ENCODE measurements at regions not wholly inside any gene's neighbourhood (a gene's known extent, or its start where the extent isn't known, plus 50 kb on each side); places are given as distances from the start of the nearest gene placed in this dataset.

DNA sequence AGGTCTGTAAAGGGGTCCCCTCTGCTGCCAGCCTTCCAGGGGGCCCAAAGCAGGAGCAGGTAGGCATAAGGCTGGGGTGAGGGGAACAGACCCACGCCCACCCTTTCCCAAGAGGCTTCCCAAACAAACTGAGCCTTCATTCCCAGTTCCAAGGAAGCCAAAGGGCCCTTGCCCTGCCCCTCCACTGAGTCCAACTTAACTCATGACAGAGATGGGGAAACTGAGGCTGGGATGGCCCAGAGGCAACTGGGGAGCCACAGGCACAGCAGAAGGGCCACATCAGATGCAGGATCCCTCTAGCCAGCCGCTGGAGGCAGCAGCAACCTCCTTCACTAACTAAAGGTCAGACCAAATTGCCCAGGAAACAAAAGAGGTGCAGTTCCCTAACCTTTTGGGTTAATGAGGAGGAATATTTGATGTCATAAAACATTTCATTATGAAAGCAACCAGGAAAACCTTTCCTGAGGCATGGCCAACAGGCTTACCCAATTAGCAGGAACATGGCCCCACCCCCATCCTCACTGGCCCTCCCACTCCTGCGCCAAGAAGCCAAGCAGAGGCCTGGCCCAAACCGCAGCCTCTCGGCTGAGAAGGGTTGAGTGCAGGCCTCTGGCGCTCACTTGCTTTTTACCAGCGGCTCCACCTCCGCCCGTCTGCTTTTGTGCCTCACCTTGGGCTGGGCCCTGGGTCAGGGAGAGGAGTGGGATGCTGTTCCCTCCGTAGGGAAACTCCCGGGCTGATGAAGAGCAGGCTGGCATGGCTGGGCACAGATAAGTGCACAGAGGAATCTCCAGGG, 293.5 kb upstream of the RTL1 start:
- no peak for DNase-seq

DNA sequence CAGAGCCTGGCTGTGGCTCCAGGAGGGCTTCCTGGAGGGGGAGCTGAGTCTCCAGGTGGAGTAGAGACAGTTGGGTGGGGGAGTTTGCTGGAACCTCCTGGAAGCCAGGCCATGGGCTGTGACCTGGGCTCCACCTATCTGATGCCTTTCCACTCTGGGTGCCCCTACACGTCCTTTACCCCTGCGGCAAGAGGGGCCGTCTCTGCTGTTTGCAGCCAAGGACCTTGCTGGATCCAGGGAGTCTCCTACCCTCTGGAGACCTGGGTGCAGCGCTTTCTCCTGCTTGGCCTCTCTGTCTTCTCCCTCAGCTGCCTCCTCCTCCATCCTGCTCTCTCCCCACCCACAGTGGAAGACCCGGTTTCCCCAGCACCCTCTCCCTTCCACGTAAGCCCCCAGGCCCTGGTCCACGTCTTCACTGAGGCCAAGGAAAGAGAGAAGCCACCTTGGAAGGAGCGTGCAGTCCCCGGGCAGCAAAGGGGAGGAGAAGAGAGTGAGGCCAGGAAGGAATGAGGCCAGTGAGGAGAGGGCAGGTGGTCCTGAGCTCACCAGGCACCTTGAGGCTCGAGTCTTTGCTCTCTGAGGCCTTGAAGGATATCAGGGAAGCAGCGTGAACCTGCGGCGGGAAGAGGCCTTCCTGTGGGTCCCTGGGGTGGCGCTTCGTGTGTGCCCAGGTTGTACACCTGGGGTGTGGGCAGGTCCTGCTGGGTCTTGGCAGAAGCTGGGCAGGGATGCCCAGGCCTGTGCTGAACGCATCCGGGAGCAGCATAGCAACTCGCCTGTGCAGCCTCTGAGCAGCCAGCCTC, 294.3 kb upstream of the RTL1 start:
- DNase-seq: no peak

DNA sequence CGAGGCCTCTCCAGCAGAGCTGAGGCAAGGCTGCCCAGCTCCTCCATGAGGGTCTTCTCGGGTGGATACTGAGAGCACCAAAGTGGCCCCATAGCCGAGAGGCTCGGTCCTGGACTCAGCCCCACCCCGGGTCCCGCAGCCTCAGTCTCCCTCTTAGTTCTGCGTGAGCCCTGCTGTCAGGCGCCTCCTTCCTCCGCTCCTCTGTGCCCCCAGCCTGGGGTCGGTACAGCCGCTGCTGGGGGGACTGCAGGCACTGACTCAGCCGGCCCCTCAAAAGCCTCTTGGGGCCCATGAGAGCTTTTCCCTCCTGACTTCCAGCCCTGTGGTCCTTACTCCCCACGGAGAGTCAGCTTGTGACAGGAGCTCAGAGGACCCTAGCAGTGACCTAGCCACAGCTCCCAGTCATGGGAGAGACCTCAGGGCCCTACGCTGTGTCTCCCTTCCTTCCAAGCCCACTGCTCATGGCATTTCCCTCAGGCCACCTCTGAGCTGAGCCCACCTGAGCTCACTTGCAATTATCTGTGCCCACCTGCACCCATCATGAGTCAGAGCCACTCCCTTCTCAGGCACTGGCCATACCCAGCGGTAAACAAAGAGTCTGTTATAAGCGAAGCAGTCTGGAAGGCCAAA, 295.0 kb upstream of the RTL1 start:
- DNase-seq: no peak

DNA sequence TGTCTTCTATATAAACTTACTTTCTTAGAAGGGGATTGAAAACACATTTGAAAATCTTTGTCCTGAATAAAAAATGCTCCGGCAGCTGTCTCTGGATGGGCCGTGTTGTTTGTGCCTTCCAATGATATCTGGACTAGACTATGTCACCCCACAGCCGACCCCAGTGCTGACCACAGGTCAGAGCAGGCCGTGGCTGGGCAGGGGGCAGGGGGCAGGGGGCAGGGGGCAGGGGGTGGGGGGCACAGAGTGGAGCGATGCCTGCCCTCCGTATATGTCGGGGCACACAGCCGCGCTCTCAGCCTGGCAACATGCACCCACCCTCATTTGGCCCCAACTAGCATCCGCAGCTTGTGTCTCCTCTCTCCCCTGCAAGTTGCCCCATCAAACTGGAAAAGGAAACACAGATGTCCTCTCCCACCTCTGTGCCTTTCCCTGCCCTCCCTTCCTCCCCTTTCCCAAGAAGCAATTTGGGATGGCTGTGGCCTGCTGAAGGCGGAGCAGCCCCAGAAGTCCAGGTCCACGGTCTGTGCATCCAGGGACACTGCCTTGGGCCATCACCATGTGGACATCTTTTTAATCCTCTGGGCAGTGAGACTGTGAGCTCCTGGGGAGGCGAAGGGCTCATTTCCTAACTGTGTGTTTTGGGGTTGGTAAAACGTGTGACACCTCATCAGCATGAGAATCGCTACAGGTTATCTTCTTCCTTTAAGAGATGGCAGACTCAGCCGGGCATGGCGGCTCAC, 295.7 kb upstream of the RTL1 start:
- DNase-seq: no peak

DNA sequence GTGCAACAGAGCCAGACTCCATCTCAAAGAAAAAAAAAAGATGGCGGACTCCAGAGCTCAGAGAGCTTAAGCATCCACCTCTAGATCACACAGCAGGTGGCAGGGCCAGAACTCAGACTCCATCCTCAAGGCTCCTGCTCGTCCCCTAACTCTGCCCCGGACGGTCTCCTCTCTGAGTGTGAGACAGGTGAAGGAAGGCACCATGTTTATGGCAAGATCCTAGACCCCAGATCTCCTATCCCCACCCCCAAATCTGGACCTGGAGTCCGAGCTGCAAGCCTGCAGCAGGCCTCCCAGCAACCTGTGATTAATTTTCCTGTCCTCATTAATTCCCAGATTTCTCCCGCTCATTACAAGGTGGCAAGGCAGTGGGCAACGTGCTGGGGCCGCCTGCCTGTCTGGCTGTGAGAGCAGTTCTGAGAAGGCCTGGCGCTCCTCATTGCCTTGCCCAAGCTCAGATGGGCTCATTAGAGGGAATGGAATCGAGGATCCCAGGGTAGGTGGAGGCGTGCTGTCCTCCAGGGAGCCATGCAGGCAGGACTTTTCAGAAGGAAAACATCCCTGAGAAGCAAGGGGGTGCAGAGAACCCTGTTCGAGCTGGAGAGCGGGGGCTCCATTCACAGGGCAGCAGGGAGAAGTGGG, 296.6 kb upstream of the RTL1 start:
- no peak for DNase-seq

DNA sequence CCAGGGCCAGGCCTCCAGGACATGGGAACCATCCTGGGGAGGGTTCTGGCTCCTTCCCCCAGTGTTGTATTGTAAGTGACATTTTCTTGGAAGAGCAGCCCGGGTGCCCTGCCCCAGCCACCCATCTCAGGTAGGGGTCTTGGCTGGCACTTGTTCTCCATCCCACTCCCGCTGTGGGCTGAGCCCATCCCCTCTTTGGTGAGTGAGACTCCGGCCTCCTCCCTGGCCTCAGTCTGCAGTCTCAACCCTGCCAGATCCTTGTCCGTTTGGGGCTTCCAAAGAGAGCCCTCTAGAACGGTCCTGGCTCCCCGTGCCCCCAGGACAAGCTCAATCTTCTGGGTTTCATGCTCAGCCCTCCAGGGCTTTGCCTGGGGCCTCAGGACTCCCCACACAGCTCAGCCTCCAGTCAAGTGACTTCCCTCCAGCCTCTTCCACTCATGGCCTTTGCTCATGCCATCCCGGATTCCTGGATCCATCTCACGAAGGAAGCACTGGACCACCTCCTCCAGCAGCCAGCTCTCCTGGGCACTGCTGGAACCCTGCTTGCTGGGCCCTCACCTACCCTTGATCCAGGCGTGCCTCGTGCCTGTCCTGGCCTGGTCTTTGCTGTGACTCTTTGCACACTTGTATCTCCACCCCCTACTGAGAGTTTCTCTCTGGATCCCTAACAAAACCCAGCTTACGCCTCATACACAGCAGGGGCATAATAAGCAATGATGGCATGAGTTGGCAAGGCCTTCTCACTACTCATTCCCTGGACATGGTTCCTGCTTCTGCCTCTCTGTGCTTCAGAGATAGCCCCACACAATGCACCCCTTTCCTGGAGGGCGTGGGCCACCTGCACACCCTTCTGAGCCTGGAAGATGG, 297.4 kb upstream of the RTL1 start:
- no peak for DNase-seq

DNA sequence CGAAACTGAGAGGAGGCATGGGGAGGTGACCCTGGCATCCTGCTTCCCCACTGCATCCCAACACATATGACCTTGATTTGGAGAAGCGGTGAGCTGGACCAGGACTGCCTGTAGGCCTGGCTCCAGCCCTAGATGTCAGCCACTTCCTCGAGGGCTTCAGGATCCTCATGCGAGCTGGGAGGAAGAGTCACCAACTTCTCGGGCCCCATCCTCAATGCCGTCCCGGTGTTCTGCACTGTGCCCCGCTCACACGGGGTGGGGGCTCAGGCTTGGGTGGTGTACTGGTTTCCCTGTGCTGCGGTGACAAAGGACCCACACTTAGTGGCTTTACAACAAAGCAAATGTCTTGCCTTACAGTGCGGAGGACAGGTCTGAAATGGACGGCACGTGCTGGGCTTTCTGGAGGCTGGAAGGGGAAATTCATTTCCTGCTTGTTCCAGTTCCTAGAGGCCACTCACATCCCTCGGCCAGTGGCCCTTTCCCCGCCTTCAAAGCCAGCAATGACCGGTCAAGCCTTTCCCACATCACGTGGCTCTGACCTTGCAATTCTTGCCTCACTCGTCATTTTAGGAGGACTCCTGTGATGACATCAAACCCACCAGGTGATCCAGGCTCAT, 298.1 kb upstream of the RTL1 start:
- no peak for DNase-seq

DNA sequence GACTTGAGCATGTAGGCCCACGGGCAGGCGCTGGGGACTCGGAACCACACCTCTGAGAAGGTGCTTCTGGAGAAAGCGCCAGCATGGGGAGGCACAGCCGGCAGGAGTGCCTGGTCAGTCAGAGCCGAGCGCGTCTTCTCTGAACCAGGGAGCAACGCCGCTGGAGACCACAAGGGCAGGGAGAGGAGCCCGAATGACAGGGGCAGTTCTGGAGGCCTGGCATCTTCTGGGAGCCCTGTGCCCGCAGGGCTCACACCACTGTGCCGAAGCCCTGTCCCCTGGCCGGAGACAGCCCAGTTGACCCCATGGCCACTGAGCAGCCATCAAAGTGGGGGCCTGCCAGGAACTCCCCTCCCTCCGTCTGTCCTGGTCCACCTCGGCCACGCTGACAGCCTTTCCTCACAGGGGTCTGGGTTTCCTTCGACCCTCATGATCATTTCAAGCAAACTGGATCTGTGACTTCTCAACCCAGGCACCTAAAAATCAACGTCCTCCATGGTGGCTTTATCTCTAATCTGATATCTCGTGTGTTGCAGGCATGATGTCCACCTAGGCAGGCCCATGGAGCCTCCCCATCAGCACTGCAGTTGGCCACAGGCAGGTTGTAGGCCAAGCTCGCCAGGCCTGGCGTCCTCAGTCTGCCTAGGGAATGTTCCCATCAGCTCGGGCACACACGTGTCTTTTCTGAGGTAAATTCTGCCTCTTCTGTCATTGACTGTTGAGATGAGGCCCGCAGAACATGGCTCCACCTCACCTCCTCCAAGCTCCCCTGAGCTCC, 299.3 kb upstream of the RTL1 start:
- no peak for DNase-seq

DNA sequence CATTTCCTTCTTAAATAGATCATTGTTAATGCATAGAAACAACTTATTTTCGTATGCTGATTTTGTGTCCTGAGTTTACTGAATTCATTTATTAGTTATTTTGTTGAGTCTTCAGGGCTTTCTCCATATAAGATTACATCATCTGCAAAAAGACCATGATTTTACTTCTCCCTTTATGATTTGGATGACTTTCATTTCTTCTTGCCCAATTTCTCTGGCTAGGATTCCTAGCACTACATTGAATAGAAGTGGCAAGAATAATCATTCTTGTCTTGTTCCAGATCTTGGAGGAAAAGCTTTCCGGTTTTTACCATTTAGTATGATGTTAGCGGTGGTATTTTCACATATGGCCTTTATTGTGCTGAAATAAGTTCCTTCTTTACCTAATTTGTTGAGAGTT, 303.0 kb upstream of the RTL1 start:
- no peak for DNase-seq

DNA sequence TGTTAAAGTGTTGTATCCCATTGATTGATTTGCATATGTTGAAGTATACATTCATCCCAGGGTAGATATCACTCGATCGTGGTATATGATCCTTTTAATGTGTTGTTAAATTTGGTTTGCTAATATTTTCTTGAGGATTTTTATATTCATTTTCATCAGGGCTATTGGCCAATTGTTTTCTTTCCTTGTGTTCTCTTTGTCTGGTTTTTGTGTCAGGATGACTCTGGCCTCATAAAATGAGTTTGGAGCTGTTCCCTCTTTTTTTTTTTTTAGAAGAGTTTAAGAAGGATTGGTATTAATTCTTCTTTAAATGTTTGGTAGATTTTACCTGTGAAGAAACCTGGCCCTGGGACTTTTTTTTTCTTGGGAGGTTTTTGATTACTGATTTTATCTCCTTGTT, 303.5 kb upstream of the RTL1 start:
- no peak for DNase-seq

DNA sequence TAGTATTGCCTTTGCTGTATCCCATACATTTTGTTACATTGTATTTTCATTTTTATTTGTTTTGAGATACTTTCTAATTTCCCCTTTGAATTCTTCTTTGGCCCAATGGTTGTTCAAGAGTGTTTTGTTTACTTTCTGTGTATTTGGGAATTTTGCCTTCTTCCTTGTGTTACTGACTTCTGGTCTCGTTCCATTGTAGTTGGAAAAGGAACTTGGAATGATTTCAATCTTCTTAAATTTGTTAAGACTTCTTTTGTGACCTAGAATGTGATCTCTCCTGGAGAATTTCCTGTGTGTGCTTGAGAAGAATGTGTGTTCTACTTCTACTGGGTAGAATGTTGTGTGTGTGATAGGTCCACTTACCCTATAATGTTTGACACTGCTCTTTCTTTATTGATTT, 304.4 kb upstream of the RTL1 start:
- DNase-seq: no peak

DNA sequence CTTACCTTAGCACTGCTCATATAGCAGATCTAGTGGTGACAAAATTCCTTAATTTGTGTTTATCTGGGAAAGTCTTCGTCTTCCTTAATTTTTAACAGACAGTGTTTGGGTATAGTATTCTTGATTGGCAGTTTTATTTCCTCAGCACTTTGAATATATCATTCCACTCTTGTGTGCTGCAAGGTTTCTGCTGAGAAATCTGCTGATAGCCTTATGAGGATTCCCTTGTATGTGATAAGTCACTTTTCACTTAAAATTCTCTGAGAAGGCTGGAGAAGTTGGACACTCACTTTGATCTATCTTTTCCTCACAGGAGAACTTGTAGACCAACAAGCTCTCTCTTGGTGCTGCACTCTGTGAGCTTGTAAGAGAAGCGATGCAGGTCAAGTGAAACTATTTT, 306.1 kb upstream of the RTL1 start:
- no peak for DNase-seq

DNA sequence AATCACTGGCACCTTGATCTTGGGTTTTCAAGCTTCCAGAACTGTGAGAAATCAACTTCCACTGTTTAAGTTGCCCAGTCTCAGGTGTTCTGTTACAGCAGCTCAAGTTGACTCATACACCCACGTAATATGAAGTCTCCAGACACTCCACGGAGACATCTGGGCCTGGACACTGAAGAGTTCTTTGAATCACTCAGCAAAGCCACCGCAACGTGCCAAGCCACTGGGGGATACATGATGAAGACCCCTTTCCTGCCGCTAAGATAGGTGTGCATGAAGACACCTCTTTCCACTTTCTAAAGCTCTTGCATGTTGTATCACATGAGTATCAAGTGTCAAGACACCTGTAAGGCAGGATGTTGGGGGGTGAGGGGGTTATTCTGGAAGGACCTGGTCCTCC, 311.7 kb upstream of the RTL1 start:
- no peak for DNase-seq

DNA sequence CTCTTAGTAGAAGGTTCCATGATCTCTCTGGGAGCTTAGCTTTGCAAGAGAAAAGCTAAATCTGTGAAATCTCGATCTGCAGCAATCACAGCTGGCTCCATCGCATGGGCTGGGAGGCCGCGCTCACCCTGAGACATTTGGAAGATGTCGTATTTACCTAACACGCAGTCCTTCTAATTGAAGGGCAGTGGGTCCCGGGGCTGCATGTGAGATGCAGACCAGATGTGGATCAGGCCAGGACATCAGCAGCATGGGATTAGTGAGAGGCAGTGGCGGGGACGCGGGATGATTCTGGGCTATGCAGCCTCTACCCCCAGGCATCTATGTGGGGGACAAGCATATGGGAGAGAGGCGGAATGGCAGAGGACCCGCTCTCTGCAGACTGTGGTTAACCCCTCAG, 312.4 kb upstream of the RTL1 start:
- DNase-seq: no peak

DNA sequence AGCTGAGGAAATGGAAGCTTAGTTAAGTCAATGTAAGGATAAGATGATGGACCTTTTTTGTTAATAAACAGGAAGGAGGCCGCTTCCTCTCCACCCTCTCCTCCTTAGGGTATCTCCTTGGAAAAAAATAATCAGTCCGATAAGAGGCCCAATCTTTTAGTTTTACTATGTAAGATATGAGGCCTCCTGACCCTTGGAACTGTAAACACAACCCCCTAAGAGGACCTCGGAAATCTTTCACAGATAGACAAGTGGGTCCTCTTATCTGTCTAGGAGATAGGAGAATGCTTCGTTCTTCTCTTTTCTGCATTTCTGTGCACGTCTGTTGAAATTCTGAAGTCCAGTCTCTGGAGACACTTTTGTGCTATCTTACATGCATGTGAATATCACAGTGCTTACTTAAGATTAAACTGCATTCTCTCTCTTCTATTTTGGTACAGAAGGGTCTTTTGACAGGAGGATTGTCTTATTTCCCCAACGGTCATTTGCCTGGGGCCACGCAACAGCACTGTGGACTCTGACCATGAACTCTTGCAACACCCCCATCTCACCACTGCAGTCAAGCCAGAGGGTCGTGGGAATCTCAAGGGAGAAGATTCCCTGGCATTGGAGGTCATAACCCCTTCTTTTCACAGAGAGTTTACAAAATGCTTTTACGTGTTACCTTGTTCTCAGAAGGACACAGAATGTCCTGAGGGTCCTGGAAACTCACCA, 313.0 kb upstream of the RTL1 start:
- no peak for DNase-seq

DNA sequence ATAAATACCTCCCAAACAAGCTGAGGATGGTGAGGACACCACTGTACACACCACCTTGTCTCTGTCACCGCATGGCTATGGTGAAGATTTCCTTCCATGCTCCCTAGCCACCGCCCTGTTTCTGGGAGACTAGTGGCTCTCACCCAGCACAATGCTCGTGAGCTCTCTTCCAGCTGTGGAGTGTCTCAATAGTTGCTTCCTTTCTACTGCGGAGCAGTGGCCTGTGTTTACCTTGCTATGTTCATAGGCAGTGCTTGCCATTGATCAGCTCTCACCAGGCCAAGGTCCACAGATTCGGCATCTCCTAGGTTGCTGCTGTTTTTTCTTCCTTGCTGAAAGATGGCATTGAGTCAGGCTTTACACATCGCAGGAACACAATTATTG, 313.6 kb upstream of the RTL1 start:
- DNase-seq: no peak

DNA sequence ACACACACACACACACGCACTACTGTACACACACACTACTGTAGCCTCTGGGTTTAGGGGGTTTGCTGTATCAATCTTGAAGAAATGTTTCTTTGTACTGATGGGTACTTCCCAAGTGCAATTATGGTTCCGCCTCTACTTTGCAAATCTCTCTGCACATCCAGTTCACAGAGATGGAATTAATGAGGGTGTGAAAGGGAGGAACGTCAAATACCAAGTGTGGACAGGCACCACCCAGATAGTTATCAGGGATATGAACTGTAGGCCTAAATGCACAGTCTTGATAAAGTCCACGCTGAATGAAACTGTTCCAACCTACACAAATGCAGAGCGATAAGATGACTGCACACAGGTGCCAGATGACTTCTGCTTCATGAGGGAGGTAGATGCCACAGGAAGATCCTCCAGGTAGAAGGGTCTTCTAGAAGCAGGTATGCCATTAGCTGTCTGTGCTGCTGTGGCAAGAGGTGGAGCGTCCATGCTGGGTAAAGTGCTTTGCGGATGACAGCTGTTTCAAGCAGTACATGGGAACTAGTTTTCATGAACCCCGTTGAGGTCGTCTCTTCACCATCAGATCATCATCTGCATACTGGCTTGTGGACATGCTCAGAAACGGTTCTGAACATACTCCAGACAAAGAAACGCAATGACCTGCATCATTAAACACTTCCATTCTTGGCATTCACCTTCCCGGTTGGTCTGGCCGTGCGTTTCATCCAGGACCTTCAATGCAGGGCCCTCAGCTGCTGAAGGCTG, 314.3 kb upstream of the RTL1 start:
- DNase-seq: no peak

DNA sequence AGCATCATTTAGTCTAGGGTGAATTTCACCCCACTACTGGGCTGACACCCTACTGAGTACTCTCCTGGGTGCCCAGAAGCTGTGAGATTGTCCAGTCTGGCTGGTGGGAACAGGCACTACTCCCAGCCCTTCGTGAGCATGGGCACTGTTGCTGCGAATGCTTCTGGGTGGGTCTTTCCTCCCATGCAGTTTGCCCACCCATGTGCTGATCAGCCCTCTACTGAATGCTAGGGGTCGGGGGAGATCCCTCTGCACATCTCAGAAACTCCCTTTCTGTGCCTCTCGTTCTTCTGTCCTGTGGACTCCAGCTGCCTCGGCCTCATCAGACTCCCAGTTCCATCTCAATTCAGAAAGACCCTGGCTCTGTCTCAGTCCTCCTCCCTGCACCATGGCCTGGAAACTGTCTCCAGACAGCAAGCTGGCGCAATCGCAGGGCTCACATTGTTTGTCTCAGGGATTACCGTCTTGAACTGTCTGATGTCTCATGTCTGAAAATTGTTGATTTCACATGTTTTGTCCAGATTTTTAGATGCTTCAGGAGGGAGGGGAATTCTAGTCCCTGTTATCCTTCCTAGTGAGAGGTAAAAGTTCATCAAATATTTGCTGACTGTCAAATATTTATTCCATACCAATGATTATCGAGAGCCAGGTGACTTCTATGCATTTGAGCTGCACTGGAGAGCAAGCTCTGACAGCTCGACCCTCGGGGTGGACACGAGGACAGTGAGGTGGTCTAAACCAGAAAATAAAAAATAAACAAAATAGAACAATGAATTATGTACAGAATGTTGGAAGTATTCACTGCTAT, 316.6 kb upstream of the RTL1 start:
- no peak for DNase-seq
